HG03175 (cell line): ENCODE measurements at regions not wholly inside any gene's neighbourhood (a gene's known extent, or its start where the extent isn't known, plus 50 kb on each side); places are given as distances from the start of the nearest gene placed in this dataset.
"Not testable (repeated sequence)": the region's sequence is repeated elsewhere in the genome, so short reads cannot be mapped to it uniquely, and the experiment has no call there.

ENCODE experiments used
- ATAC-seq: cut with Tn5 transposase; IDR thresholded peaks from one replicate; pipeline ENCODE4 v1.9.1; 2021; ENCODE audit warnings: mild to moderate bottlenecking, moderate library complexity; ENCODE audit not compliant: unreplicated experiment

GRCh38 chr3:110957247-110958025 is 114.2 kb upstream of the NECTIN3 start:
- no peak for ATAC-seq

- no peak for ATAC-seq
Observed at GRCh38 chr3:110958313-110959147, 113.1 kb upstream of the NECTIN3 start.

- ATAC-seq: no peak
Observed at GRCh38 chr3:110965976-110966375, 105.6 kb upstream of the NECTIN3 start.

GRCh38 chr3:110966966-110967663 is 104.5 kb upstream of the NECTIN3 start:
- no peak for ATAC-seq

GRCh38 chr3:110968076-110968475 is 103.5 kb upstream of the NECTIN3 start:
- ATAC-seq: no peak

- ATAC-seq: no peak
Observed at GRCh38 chr3:110969229-110970211, 102.1 kb upstream of the NECTIN3 start.

GRCh38 chr3:110971010-110971601 is 100.5 kb upstream of the NECTIN3 start:
- no peak for ATAC-seq

- no peak for ATAC-seq
Observed at GRCh38 chr3:110973263-110973895, 98.2 kb upstream of the NECTIN3 start.

GRCh38 chr3:110974902-110975301 is 96.7 kb upstream of the NECTIN3 start:
- ATAC-seq: no peak

- no peak for ATAC-seq
Observed at GRCh38 chr3:110984456-110985250, 87.0 kb upstream of the NECTIN3 start.

GRCh38 chr3:110989446-110989845 is 82.2 kb upstream of the NECTIN3 start:
- no peak for ATAC-seq

GRCh38 chr3:110995461-110996231 is 76.0 kb upstream of the NECTIN3 start:
- ATAC-seq: no peak

GRCh38 chr3:110998766-110999165 is 72.8 kb upstream of the NECTIN3 start:
- not testable (repeated sequence) for ATAC-seq

- ATAC-seq: not testable (repeated sequence)
Observed at GRCh38 chr3:111006485-111006884, 65.1 kb upstream of the NECTIN3 start.

GRCh38 chr3:111012388-111013248 is 59.0 kb upstream of the NECTIN3 start:
- ATAC-seq: no peak
